SK-N-SH (cell line): ENCODE measurements at regions not wholly inside any gene's neighbourhood (a gene's known extent, or its start where the extent isn't known, plus 50 kb on each side); places are given as distances from the start of the nearest gene placed in this dataset.

ENCODE experiments used
- CTCF ChIP-seq: fragments of 200-600 bp; sonication (generic); IDR thresholded peaks from 2 replicates; pipeline ENCODE4 v1.6.1; 2017; ENCODE audit warnings: antibody characterized with exemption, mild to moderate bottlenecking, moderate library complexity
- EP300 ChIP-seq, 2 experiments: IDR thresholded peaks; 2 replicates each; pipeline versions ENCODE4 v1.4.0 to v1.6.1; 2012; ENCODE audit warnings: borderline replicate concordance in 1 of 2, low read depth in 1 of 2, low read length in 1 of 2
- NRF1 ChIP-seq: IDR thresholded peaks from 2 replicates; pipeline ENCODE4 v1.6.1; 2012; ENCODE audit warnings: low read depth, mild to moderate bottlenecking, low read length
- PBX3 ChIP-seq: IDR thresholded peaks from 2 replicates; pipeline ENCODE4; 2012
- POLR2AphosphoS5 ChIP-seq: IDR thresholded peaks from 2 replicates; pipeline ENCODE4 v1.6.1; 2012; ENCODE audit warnings: low read depth, low read length
- RAD21 ChIP-seq: IDR thresholded peaks from 2 replicates; pipeline ENCODE4 v1.6.1; 2012; ENCODE audit warnings: mild to moderate bottlenecking, low read length
- SIN3A ChIP-seq: IDR thresholded peaks from 2 replicates; pipeline ENCODE4 v1.6.1; 2012; ENCODE audit warnings: low read depth, mild to moderate bottlenecking, low read length, moderate library complexity, borderline replicate concordance
- SMC3 ChIP-seq: IDR thresholded peaks from 2 replicates; pipeline ENCODE4 v1.6.1; 2012; ENCODE audit warnings: low read depth, low read length, improper control_type of control experiment
- USF1 ChIP-seq: IDR thresholded peaks from 2 replicates; pipeline ENCODE4 v1.4.0; 2012; ENCODE audit warnings: low read depth, borderline replicate concordance

GRCh38 chr10:65708057-65708456 is 1217.8 kb upstream of the LRRTM3 start:
- TF ChIP-seq NRF1 = no peak
- TF ChIP-seq CTCF = no peak
- TF ChIP-seq POLR2AphosphoS5 = no peak
- TF ChIP-seq PBX3 = no peak
- TF ChIP-seq SIN3A = no peak
- no peak for TF ChIP-seq RAD21
- TF ChIP-seq USF1 = no peak
- TF ChIP-seq SMC3 = no peak
- no peak for TF ChIP-seq EP300 (IDR thresholded peaks at IDR 0.05; ENCODE audit: borderline replicate concordance in 1 of 2, low read depth in 1 of 2, low read length in 1 of 2)
